ENCODE measurements at regions not wholly inside any gene's neighbourhood (a gene's known extent, or its start where the extent isn't known, plus 50 kb on each side); places are given as distances from the start of the nearest gene placed in this dataset.
"Not testable (repeated sequence)": the region's sequence is repeated elsewhere in the genome, so short reads cannot be mapped to it uniquely, and the experiment has no call there.

GRCh38 chr12:14239350-14239934, 126.0 kb upstream of the ATF7IP start:
- peaks cover 0 to 10% (median 0%) of the 10 kb centered on the region in 3 donors for H3K4me1 ChIP-seq (ENCODE audit: control insufficient read depth in 2 of 3, insufficient read depth in 2 of 3, low read depth in 1 of 3, low read length in 3 of 3)
- no peak for FAIRE-seq
- intact Hi-C loops (cut with DNase I) = no loop called here
- peak overlapping the region in 1 of 3 donors; percentile 48 for H3K9ac ChIP-seq (ENCODE audit: low read length in 3 of 3)
- H3K9me3 ChIP-seq (ENCODE audit: control insufficient read depth in 2 of 3, insufficient read depth in 1 of 3, low read length in 3 of 3) = peaks cover 0 to 4% (median 0%) of the 10 kb centered on the region in 3 donors
- peak overlapping the region; percentile 9 to 49 for H3K27ac ChIP-seq (ENCODE audit: low read depth in 2 of 2, low read length in 2 of 2)
- peak overlapping the region in 2 of 3 donors; percentile 5 to 39 for H3K4me3 ChIP-seq (ENCODE audit: low read length in 3 of 3)
- H3K36me3 ChIP-seq (ENCODE audit: control insufficient read depth in 2 of 3, insufficient read depth in 3 of 3, low read length in 3 of 3) = no peaks in the 10 kb centered on the region
- no peaks in the 10 kb centered on the region for H3K27me3 ChIP-seq (ENCODE audit: control insufficient read depth, insufficient read depth, low read length)
- TF ChIP-seq, protein P1, sequence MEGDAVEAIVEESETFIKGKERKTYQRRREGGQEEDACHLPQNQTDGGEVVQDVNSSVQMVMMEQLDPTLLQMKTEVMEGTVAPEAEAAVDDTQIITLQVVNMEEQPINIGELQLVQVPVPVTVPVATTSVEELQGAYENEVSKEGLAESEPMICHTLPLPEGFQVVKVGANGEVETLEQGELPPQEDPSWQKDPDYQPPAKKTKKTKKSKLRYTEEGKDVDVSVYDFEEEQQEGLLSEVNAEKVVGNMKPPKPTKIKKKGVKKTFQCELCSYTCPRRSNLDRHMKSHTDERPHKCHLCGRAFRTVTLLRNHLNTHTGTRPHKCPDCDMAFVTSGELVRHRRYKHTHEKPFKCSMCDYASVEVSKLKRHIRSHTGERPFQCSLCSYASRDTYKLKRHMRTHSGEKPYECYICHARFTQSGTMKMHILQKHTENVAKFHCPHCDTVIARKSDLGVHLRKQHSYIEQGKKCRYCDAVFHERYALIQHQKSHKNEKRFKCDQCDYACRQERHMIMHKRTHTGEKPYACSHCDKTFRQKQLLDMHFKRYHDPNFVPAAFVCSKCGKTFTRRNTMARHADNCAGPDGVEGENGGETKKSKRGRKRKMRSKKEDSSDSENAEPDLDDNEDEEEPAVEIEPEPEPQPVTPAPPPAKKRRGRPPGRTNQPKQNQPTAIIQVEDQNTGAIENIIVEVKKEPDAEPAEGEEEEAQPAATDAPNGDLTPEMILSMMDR (IDR thresholded peaks at IDR 0.05; ENCODE audit: borderline replicate concordance, extremely low read depth, insufficient read depth) = no peak
- peak in 4 of 5 donors; percentile 51 to 76 (median 68) for DNase-seq

DNA sequence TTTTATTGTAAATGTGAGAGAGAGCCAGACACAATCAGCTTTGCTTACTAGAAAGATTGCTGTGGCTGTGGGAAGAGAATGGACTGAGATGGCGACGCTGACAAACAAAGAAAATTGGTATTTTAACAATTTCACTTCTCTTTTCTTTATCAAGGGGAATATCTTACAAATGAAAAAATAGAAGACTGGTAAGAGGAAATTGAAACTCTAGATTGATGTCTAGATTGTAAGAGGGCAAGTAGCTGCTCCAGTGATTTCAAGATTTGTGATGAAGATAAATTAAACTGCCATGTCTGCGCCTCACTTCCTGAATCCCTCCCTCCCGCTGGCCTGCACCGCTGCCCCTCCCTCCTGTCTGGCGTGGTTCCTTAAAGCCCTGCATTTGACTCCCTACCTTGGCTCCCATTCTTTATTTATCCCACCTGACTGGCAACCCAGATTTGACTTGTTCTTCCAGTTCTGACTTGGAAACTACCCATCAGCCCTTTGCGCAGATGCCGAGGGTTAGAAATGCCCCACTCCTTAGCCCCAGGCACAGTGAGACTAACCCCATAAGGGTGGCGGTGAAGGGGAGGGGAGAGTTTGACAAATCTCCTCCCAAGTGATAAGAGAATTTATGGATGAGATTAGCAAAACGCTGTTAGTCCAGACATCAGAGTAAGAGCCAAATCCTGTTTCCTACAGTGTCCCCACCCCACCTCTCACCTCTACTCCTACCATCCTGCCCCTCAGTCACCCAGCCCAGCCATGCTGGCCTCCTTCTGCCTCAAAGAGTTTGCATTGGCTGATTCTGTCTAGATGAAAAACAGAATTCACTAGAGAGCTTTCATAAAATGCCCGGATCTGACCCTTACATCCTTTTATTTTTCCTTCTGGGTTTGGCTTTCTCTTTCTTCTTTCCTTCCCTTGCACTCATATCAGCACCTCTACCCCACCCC, 125.3 kb upstream of the ATF7IP start:
- Histone ChIP-seq H3K4me3 (ENCODE audit: low read length in 3 of 3) (peak overlapping the region in 2 of 3 donors; percentile 5 to 39), H3K27me3 (ENCODE audit: control insufficient read depth, insufficient read depth, low read length) (no peaks in the 10 kb centered on the region), H3K9ac (ENCODE audit: low read length in 3 of 3) (no peak overlapping the region), H3K4me1 (ENCODE audit: control insufficient read depth in 2 of 3, insufficient read depth in 2 of 3, low read depth in 1 of 3, low read length in 3 of 3) (peaks cover 0 to 10% (median 0%) of the 10 kb centered on the region in 3 donors), H3K27ac (ENCODE audit: low read depth in 2 of 2, low read length in 2 of 2) (peak overlapping the region in 1 of 2 donors; percentile 9), H3K36me3 (ENCODE audit: control insufficient read depth in 2 of 3, insufficient read depth in 3 of 3, low read length in 3 of 3) (no peaks in the 10 kb centered on the region), H3K9me3 (ENCODE audit: control insufficient read depth in 2 of 3, insufficient read depth in 1 of 3, low read length in 3 of 3) (peaks cover 0 to 4% (median 0%) of the 10 kb centered on the region in 3 donors)
- DNase-seq (peak in 4 of 5 donors; percentile 64 to 82 (median 77)), FAIRE-seq (no peak)
- TF ChIP-seq, protein P1 (IDR thresholded peaks at IDR 0.05; ENCODE audit: borderline replicate concordance, extremely low read depth, insufficient read depth) = no peak
- intact Hi-C loops (cut with DNase I) = loop anchor here (10.0 kb wide), 1 partner anchor 375 kb away; no protein-coding TSS in a partner anchor

DNA sequence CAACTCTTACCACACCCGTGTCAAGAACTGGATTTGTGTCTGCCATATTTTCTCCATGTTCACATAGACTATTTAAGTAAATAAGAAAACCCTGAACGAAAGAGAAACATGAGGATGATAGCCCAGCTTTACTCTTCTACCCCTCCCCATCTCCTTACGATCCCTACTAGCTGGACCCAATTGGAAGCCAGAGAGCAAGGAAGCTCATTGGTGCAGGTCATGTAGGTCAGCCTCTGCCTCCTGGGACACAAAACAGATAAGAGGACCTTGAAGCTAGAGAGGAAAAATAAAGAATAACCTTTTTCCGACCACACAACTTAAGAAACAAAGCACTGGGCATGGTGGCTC, 124.6 kb upstream of the ATF7IP start:
- H3K27me3 ChIP-seq (ENCODE audit: control insufficient read depth, insufficient read depth, low read length) = no peaks in the 10 kb centered on the region
- intact Hi-C loops (cut with DNase I) = loop anchor here (10.0 kb wide), 1 partner anchor 374 kb away; no protein-coding TSS in a partner anchor
- no peak overlapping the region for H3K27ac ChIP-seq (ENCODE audit: low read depth in 2 of 2, low read length in 2 of 2)
- no peaks in the 10 kb centered on the region for H3K36me3 ChIP-seq (ENCODE audit: control insufficient read depth in 2 of 3, insufficient read depth in 3 of 3, low read length in 3 of 3)
- no peak overlapping the region for H3K9ac ChIP-seq (ENCODE audit: low read length in 3 of 3)
- H3K4me1 ChIP-seq (ENCODE audit: control insufficient read depth in 2 of 3, insufficient read depth in 2 of 3, low read depth in 1 of 3, low read length in 3 of 3) = peaks cover 0 to 10% (median 0%) of the 10 kb centered on the region in 3 donors
- DNase-seq (no peak), FAIRE-seq (no peak)
- H3K4me3 ChIP-seq (ENCODE audit: low read length in 3 of 3) = no peak overlapping the region
- TF ChIP-seq, protein P1 (IDR thresholded peaks at IDR 0.05; ENCODE audit: borderline replicate concordance, extremely low read depth, insufficient read depth) = no peak
- H3K9me3 ChIP-seq (ENCODE audit: control insufficient read depth in 2 of 3, insufficient read depth in 1 of 3, low read length in 3 of 3) = peaks cover 0 to 4% (median 0%) of the 10 kb centered on the region in 3 donors

GRCh38 chr12:14242825-14243224, 122.7 kb upstream of the ATF7IP start:
- H3K9me3 ChIP-seq (ENCODE audit: control insufficient read depth in 2 of 3, insufficient read depth in 1 of 3, low read length in 3 of 3); FAIRE-seq; H3K4me3 ChIP-seq (ENCODE audit: low read length in 3 of 3); H3K27ac ChIP-seq (ENCODE audit: low read depth in 2 of 2, low read length in 2 of 2); H3K27me3 ChIP-seq (ENCODE audit: control insufficient read depth, insufficient read depth, low read length); H3K4me1 ChIP-seq (ENCODE audit: control insufficient read depth in 2 of 3, insufficient read depth in 2 of 3, low read depth in 1 of 3, low read length in 3 of 3); H3K9ac ChIP-seq (ENCODE audit: low read length in 3 of 3); H3K36me3 ChIP-seq (ENCODE audit: control insufficient read depth in 2 of 3, insufficient read depth in 3 of 3, low read length in 3 of 3); DNase-seq: not testable (repeated sequence)
- intact Hi-C loops (cut with DNase I) = loop anchor here (10.0 kb wide), 1 partner anchor 372 kb away; no protein-coding TSS in a partner anchor
